NT2/D1 (cell line): ENCODE measurements at regions not wholly inside any gene's neighbourhood (a gene's known extent, or its start where the extent isn't known, plus 50 kb on each side); places are given as distances from the start of the nearest gene placed in this dataset.

Source experiments
- SUZ12 ChIP-seq: IDR thresholded peaks from 2 replicates; pipeline ENCODE4 v1.6.1; 2011; ENCODE audit not compliant: insufficient read length, insufficient read depth; ENCODE audit errors: extremely low read depth
- ZNF274 ChIP-seq: IDR thresholded peaks from 2 replicates; pipeline ENCODE4 v1.6.1; 2011; ENCODE audit warnings: mild to moderate bottlenecking, low read depth, low read length

GRCh38 chr5:105762728-105763127 is 1908.0 kb downstream of the EFNA5 start:
- TF ChIP-seq SUZ12 (no peak), ZNF274 (no peak)
